ENCODE measurements at regions not wholly inside any gene's neighbourhood (a gene's known extent, or its start where the extent isn't known, plus 50 kb on each side); places are given as distances from the start of the nearest gene placed in this dataset.

- no peak for TF ChIP-seq CTCF (IDR thresholded peaks at IDR 0.05)
- TF ChIP-seq POLR2AphosphoS5 (IDR thresholded peaks at IDR 0.05; ENCODE audit: low read depth, low read length) = no peak
- TF ChIP-seq REST (IDR thresholded peaks at IDR 0.05; ENCODE audit: insufficient read depth in 1 of 2, low read depth in 2 of 2, low read length in 1 of 2) = no peak
- no peak for TF ChIP-seq SIN3A (IDR thresholded peaks at IDR 0.05; ENCODE audit: borderline replicate concordance, insufficient read depth, low read depth, low read length)
Measured at GRCh38 chr3:16807391-16807790, 77.4 kb upstream of the PLCL2 start.

All from Panc1 (cell line).